ENCODE measurements at regions not wholly inside any gene's neighbourhood (a gene's known extent, or its start where the extent isn't known, plus 50 kb on each side); places are given as distances from the start of the nearest gene placed in this dataset.

- TF ChIP-seq SNAPC5 (CRISPR knock-in tag; IDR thresholded peaks at IDR 0.05), result no peak
- TF ChIP-seq SRSF7 (optimal IDR thresholded peaks at IDR 0.05; ENCODE audit: low read depth, low read length), result no peak
- TF ChIP-seq CTCF (IDR thresholded peaks at IDR 0.05 in 2 of 3, conservative IDR thresholded peaks at IDR 0.05 in 1 of 3; ENCODE audit: insufficient read depth in 2 of 3, low read depth in 1 of 3, low read length in 3 of 3), result no peak
- no peak for TF ChIP-seq CEBPB (tag; IDR thresholded peaks at IDR 0.05)
- TF ChIP-seq POLR2A (conservative IDR thresholded peaks at IDR 0.05), result no peak
- TF ChIP-seq ZNF76 (CRISPR knock-in tag; IDR thresholded peaks at IDR 0.05; ENCODE audit: borderline replicate concordance), result no peak
- no peak for TF ChIP-seq TCF7L2 (IDR thresholded peaks at IDR 0.05; ENCODE audit: low read depth, low read length)
Measured at GRCh38 chr10:29709484-29710002, 74.8 kb upstream of the SVIL start.

All from K562 (cell line).